Left kidney (tissue), 1 donor: ENCODE measurements at regions not wholly inside any gene's neighbourhood (a gene's known extent, or its start where the extent isn't known, plus 50 kb on each side); places are given as distances from the start of the nearest gene placed in this dataset.

Experiments
- DNase-seq: peaks from one replicate; pipeline ENCODE4 v3.0.0-alpha.2; 2013

GRCh38 chr10:59553162-59553900, 156.3 kb downstream of the SLC16A9 start:
- DNase-seq: no peak

GRCh38 chr10:59550061-59550460, 159.6 kb downstream of the SLC16A9 start:
- DNase-seq: no peak

GRCh38 chr10:59538623-59539022, 171.0 kb downstream of the SLC16A9 start:
- no peak for DNase-seq

- no peak for DNase-seq
Measured at GRCh38 chr10:59537501-59537900, 172.1 kb downstream of the SLC16A9 start.

GRCh38 chr10:59536167-59537014, 173.3 kb downstream of the SLC16A9 start:
- peak; percentile 81 for DNase-seq

GRCh38 chr10:59524348-59524747, 162.0 kb upstream of the FAM13C start:
- no peak for DNase-seq

- DNase-seq: no peak
Measured at GRCh38 chr10:59523851-59524250, 161.5 kb upstream of the FAM13C start.

- no peak for DNase-seq
Measured at GRCh38 chr10:59517996-59518395, 155.6 kb upstream of the FAM13C start.

GRCh38 chr10:59517341-59517899, 155.1 kb upstream of the FAM13C start:
- DNase-seq: no peak

GRCh38 chr10:59513558-59513957, 151.2 kb upstream of the FAM13C start:
- no peak for DNase-seq

- DNase-seq: no peak
Measured at GRCh38 chr10:59512951-59513350, 150.6 kb upstream of the FAM13C start.

GRCh38 chr10:59508956-59509355, 146.6 kb upstream of the FAM13C start:
- DNase-seq: no peak

GRCh38 chr10:59508296-59508695, 145.9 kb upstream of the FAM13C start:
- DNase-seq: no peak

GRCh38 chr10:59505926-59506325, 143.6 kb upstream of the FAM13C start:
- DNase-seq: no peak

- no peak for DNase-seq
Measured at GRCh38 chr10:59499460-59499859, 137.1 kb upstream of the FAM13C start.

GRCh38 chr10:59493017-59493416, 130.7 kb upstream of the FAM13C start:
- DNase-seq: no peak

- DNase-seq: no peak
Measured at GRCh38 chr10:59479426-59479825, 117.1 kb upstream of the FAM13C start.

- no peak for DNase-seq
Measured at GRCh38 chr10:59470570-59470969, 108.2 kb upstream of the FAM13C start.

GRCh38 chr10:59465088-59465487, 102.7 kb upstream of the FAM13C start:
- DNase-seq: peak; percentile 1

GRCh38 chr10:59464483-59464882, 102.1 kb upstream of the FAM13C start:
- no peak for DNase-seq

GRCh38 chr10:59463909-59464308, 101.6 kb upstream of the FAM13C start:
- no peak for DNase-seq

- no peak for DNase-seq
Measured at GRCh38 chr10:59460601-59461000, 98.3 kb upstream of the FAM13C start.

GRCh38 chr10:59456199-59456598, 93.8 kb upstream of the FAM13C start:
- DNase-seq: no peak
